ENCODE measurements at regions not wholly inside any gene's neighbourhood (a gene's known extent, or its start where the extent isn't known, plus 50 kb on each side); places are given as distances from the start of the nearest gene placed in this dataset.

- Mint-ChIP-seq H3K27ac (no peak overlapping the region), H3K27me3 (ENCODE audit: low read depth, poor library complexity) (peaks cover 3% of the 10 kb centered on the region), H3K36me3 (ENCODE audit: low read depth) (no peaks in the 10 kb centered on the region), H3K4me1 (no peaks in the 10 kb centered on the region), H3K9me3 (no peaks in the 10 kb centered on the region), H3K4me3 (no peak overlapping the region)
- TF ChIP-seq CTCF (IDR thresholded peaks at IDR 0.05) = no peak
- DNase-seq = no peak
Measured at GRCh38 chr21:15496911-15497310, 232.9 kb upstream of the USP25 start.

GRCh38 chr21:15498455-15498854, 231.3 kb upstream of the USP25 start:
- TF ChIP-seq CTCF (IDR thresholded peaks at IDR 0.05) = no peak
- H3K36me3 Mint-ChIP-seq (ENCODE audit: low read depth) = no peaks in the 10 kb centered on the region
- H3K4me1 Mint-ChIP-seq = no peaks in the 10 kb centered on the region

GRCh38 chr21:15506086-15506485, 223.7 kb upstream of the USP25 start:
- no peak for DNase-seq
- no peaks in the 10 kb centered on the region for H3K9me3 Mint-ChIP-seq
- H3K4me1 Mint-ChIP-seq = no peaks in the 10 kb centered on the region
- H3K36me3 Mint-ChIP-seq (ENCODE audit: low read depth) = no peaks in the 10 kb centered on the region
- TF ChIP-seq CTCF (IDR thresholded peaks at IDR 0.05) = no peak
- H3K4me3 Mint-ChIP-seq = no peak overlapping the region
- H3K27me3 Mint-ChIP-seq (ENCODE audit: low read depth, poor library complexity) = no peaks in the 10 kb centered on the region
- H3K27ac Mint-ChIP-seq = no peak overlapping the region

More at GRCh38 chr21:15498455-15498854, 231.3 kb upstream of the USP25 start:
- Mint-ChIP-seq H3K27ac (no peak overlapping the region), H3K9me3 (no peaks in the 10 kb centered on the region), H3K27me3 (ENCODE audit: low read depth, poor library complexity) (no peaks in the 10 kb centered on the region), H3K4me3 (no peak overlapping the region)
- DNase-seq = no peak

GRCh38 chr21:15508554-15508953, 221.2 kb upstream of the USP25 start:
- TF ChIP-seq CTCF (IDR thresholded peaks at IDR 0.05) = no peak
- no peaks in the 10 kb centered on the region for H3K4me1 Mint-ChIP-seq
- no peaks in the 10 kb centered on the region for H3K27me3 Mint-ChIP-seq (ENCODE audit: low read depth, poor library complexity)
- no peaks in the 10 kb centered on the region for H3K36me3 Mint-ChIP-seq (ENCODE audit: low read depth)
- no peak for DNase-seq
- no peak overlapping the region for H3K27ac Mint-ChIP-seq
- H3K4me3 Mint-ChIP-seq = no peak overlapping the region
- H3K9me3 Mint-ChIP-seq = no peaks in the 10 kb centered on the region

GRCh38 chr21:15514073-15514946, 215.5 kb upstream of the USP25 start:
- no peak for TF ChIP-seq CTCF (IDR thresholded peaks at IDR 0.05)
- H3K9me3 Mint-ChIP-seq = no peaks in the 10 kb centered on the region
- no peak for DNase-seq
- H3K27me3 Mint-ChIP-seq (ENCODE audit: low read depth, poor library complexity) = peaks cover 2% of the 10 kb centered on the region
- H3K4me1 Mint-ChIP-seq = no peaks in the 10 kb centered on the region
- H3K27ac Mint-ChIP-seq = no peak overlapping the region
- H3K4me3 Mint-ChIP-seq = no peak overlapping the region
- no peaks in the 10 kb centered on the region for H3K36me3 Mint-ChIP-seq (ENCODE audit: low read depth)

- no peak for DNase-seq
- no peaks in the 10 kb centered on the region for H3K9me3 Mint-ChIP-seq
- H3K27ac Mint-ChIP-seq = no peak overlapping the region
- no peak for TF ChIP-seq CTCF (IDR thresholded peaks at IDR 0.05)
- no peaks in the 10 kb centered on the region for H3K4me1 Mint-ChIP-seq
- no peaks in the 10 kb centered on the region for H3K36me3 Mint-ChIP-seq (ENCODE audit: low read depth)
- H3K27me3 Mint-ChIP-seq (ENCODE audit: low read depth, poor library complexity) = peaks cover 2% of the 10 kb centered on the region
- no peak overlapping the region for H3K4me3 Mint-ChIP-seq
Measured at GRCh38 chr21:15515908-15516307, 213.9 kb upstream of the USP25 start.

Data from nephron progenitor cell (in vitro differentiated cells).